ENCODE measurements at regions not wholly inside any gene's neighbourhood (a gene's known extent, or its start where the extent isn't known, plus 50 kb on each side); places are given as distances from the start of the nearest gene placed in this dataset.

GRCh38 chr12:78793491-78793890, 71.1 kb upstream of the SYT1 start:
- no peak overlapping the region for H3K27ac ChIP-seq
- 57 to 67% methylated on average over 2 of the region's 2 CpGs for WGBS, 2 donors (ENCODE audit: low coverage in 1 of 2)
- no peaks in the 10 kb centered on the region for H3K36me3 ChIP-seq
- intact Hi-C loops (cut with DNase I; ENCODE audit: low total_unique reads) (no loop called here), in situ Hi-C loops (cut with MboI; ENCODE audit: low pct_ligation_motif_present in 1 of 4, low pct_unique_long_range_greater_than_20kb in 1 of 4, low sequenced_read_pairs in 3 of 4) (no loop called here)
- H3K4me1 ChIP-seq = no peaks in the 10 kb centered on the region
- H3K27me3 ChIP-seq = no peaks in the 10 kb centered on the region
- H3K9me3 ChIP-seq = no peaks in the 10 kb centered on the region
- DNase-seq = no peak
- no peak overlapping the region for H3K4me3 ChIP-seq
- TF ChIP-seq EP300 (IDR thresholded peaks at IDR 0.05; ENCODE audit: low read depth) = no peak
- TF ChIP-seq CTCF (IDR thresholded peaks at IDR 0.05) = no peak
- TF ChIP-seq POLR2AphosphoS5 (IDR thresholded peaks at IDR 0.05) = no peak
- TF ChIP-seq POLR2A (IDR thresholded peaks at IDR 0.05) = no peak

- Histone ChIP-seq H3K9me3 (no peaks in the 10 kb centered on the region), H3K4me1 (no peaks in the 10 kb centered on the region), H3K27ac (no peak overlapping the region), H3K4me3 (no peak overlapping the region), H3K36me3 (no peaks in the 10 kb centered on the region), H3K27me3 (no peaks in the 10 kb centered on the region)
- TF ChIP-seq POLR2AphosphoS5 (IDR thresholded peaks at IDR 0.05) (no peak), CTCF (IDR thresholded peaks at IDR 0.05) (no peak), EP300 (IDR thresholded peaks at IDR 0.05; ENCODE audit: low read depth) (no peak), POLR2A (IDR thresholded peaks at IDR 0.05) (no peak)
- 80 to 94% methylated on average over 1 to 18 of the region's 18 CpGs for WGBS, 2 donors (ENCODE audit: low coverage in 1 of 2)
- intact Hi-C loops (cut with DNase I; ENCODE audit: low total_unique reads) (no loop called here), in situ Hi-C loops (cut with MboI; ENCODE audit: low pct_ligation_motif_present in 1 of 4, low pct_unique_long_range_greater_than_20kb in 1 of 4, low sequenced_read_pairs in 3 of 4) (no loop called here)
- no peak for DNase-seq
Measured at GRCh38 chr12:78793982-78794381, 70.6 kb upstream of the SYT1 start.

GRCh38 chr12:78795934-78796445, 68.6 kb upstream of the SYT1 start:
- no peak overlapping the region for H3K4me3 ChIP-seq
- no peaks in the 10 kb centered on the region for H3K27me3 ChIP-seq
- TF ChIP-seq EP300 (IDR thresholded peaks at IDR 0.05; ENCODE audit: low read depth) = no peak
- no peak for TF ChIP-seq CTCF (IDR thresholded peaks at IDR 0.05)
- TF ChIP-seq POLR2AphosphoS5 (IDR thresholded peaks at IDR 0.05) = no peak
- no peak for TF ChIP-seq POLR2A (IDR thresholded peaks at IDR 0.05)
- H3K4me1 ChIP-seq = no peaks in the 10 kb centered on the region
- H3K9me3 ChIP-seq = no peaks in the 10 kb centered on the region
- intact Hi-C loops (cut with DNase I; ENCODE audit: low total_unique reads) = no loop called here
- H3K36me3 ChIP-seq = no peaks in the 10 kb centered on the region
- in situ Hi-C loops (cut with MboI; ENCODE audit: low pct_ligation_motif_present in 1 of 4, low pct_unique_long_range_greater_than_20kb in 1 of 4, low sequenced_read_pairs in 3 of 4) = no loop called here
- no peak for DNase-seq
- H3K27ac ChIP-seq = no peak overlapping the region

DNA sequence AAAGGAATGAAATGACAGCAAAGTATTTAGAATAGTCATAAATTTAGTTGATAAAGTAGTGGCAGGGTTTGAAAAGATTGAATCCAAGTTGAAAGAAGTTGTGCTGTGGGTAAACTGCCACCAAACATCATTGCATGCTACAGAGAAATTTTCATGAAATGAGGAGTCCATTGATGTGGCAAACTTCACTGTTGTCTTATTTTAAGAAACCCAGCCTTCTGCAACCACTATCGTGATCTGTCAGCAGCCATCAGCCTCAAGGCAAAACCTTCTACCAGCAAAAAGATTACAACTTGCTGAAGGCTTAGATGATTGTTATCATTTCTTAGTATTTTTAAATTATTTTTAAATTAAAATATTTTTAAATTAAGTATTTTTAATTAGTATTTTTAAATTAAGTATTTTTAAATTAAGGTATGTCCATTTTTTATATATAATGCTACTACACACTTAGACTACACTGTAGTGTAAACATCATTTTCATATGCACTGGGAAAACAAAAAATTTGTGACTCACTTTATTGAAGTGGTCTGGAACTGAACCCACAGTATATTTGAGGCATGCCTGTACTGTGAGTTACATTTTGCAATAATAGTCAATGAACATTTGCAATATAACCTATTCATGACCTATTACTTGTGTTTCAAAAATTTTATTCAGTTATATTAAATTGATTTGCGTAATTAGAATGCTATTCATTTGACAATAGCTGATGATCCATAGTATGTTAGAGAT, 67.2 kb upstream of the SYT1 start:
- DNase-seq = no peak
- TF ChIP-seq CTCF (IDR thresholded peaks at IDR 0.05) = no peak
- TF ChIP-seq POLR2A (IDR thresholded peaks at IDR 0.05) = no peak
- no peak for TF ChIP-seq EP300 (IDR thresholded peaks at IDR 0.05; ENCODE audit: low read depth)
- TF ChIP-seq POLR2AphosphoS5 (IDR thresholded peaks at IDR 0.05) = no peak
- Histone ChIP-seq H3K36me3 (no peaks in the 10 kb centered on the region), H3K4me3 (no peak overlapping the region), H3K9me3 (no peaks in the 10 kb centered on the region), H3K27me3 (no peaks in the 10 kb centered on the region), H3K4me1 (no peaks in the 10 kb centered on the region), H3K27ac (no peak overlapping the region)
- intact Hi-C loops (cut with DNase I; ENCODE audit: low total_unique reads) = no loop called here
- in situ Hi-C loops (cut with MboI; ENCODE audit: low pct_ligation_motif_present in 1 of 4, low pct_unique_long_range_greater_than_20kb in 1 of 4, low sequenced_read_pairs in 3 of 4) = no loop called here
- 93 to 97% methylated on average over 2 of the region's 2 CpGs for WGBS, 2 donors (ENCODE audit: low coverage in 1 of 2)

Measured in transverse colon (tissue), 4 donors.